ENCODE measurements at regions not wholly inside any gene's neighbourhood (a gene's known extent, or its start where the extent isn't known, plus 50 kb on each side); places are given as distances from the start of the nearest gene placed in this dataset.

- Histone ChIP-seq H3K4me3 (ENCODE audit: low read length) (no peak overlapping the region), H3K9me3 (ENCODE audit: low read depth, low read length) (no peaks in the 10 kb centered on the region)
Measured at GRCh38 chr4:177696438-177696966, 254.3 kb upstream of the AGA start.

GRCh38 chr4:177699365-177700213, 257.4 kb upstream of the AGA start:
- Histone ChIP-seq H3K4me3 (ENCODE audit: low read length) (no peak overlapping the region), H3K4me1 (ENCODE audit: insufficient read depth, low read length) (no peaks in the 10 kb centered on the region), H3K9me3 (ENCODE audit: low read depth, low read length) (no peaks in the 10 kb centered on the region), H3K27me3 (ENCODE audit: insufficient read depth, low read length) (no peaks in the 10 kb centered on the region)

More at GRCh38 chr4:177696438-177696966, 254.3 kb upstream of the AGA start:
- H3K27me3 ChIP-seq (ENCODE audit: insufficient read depth, low read length): no peaks in the 10 kb centered on the region
- H3K4me1 ChIP-seq (ENCODE audit: insufficient read depth, low read length): no peaks in the 10 kb centered on the region

- Histone ChIP-seq H3K9me3 (ENCODE audit: low read depth, low read length) (no peaks in the 10 kb centered on the region), H3K4me1 (ENCODE audit: insufficient read depth, low read length) (no peaks in the 10 kb centered on the region), H3K27me3 (ENCODE audit: insufficient read depth, low read length) (no peaks in the 10 kb centered on the region), H3K4me3 (ENCODE audit: low read length) (no peak overlapping the region)
Measured at GRCh38 chr4:177706916-177707315, 264.7 kb upstream of the AGA start.

GRCh38 chr4:177713454-177713853, 271.2 kb upstream of the AGA start:
- Histone ChIP-seq H3K4me3 (ENCODE audit: low read length) (no peak overlapping the region), H3K4me1 (ENCODE audit: insufficient read depth, low read length) (no peaks in the 10 kb centered on the region), H3K9me3 (ENCODE audit: low read depth, low read length) (no peaks in the 10 kb centered on the region), H3K27me3 (ENCODE audit: insufficient read depth, low read length) (no peaks in the 10 kb centered on the region)

GRCh38 chr4:177717407-177717806, 275.2 kb upstream of the AGA start:
- Histone ChIP-seq H3K4me1 (ENCODE audit: insufficient read depth, low read length) (no peaks in the 10 kb centered on the region), H3K4me3 (ENCODE audit: low read length) (no peak overlapping the region), H3K9me3 (ENCODE audit: low read depth, low read length) (no peaks in the 10 kb centered on the region), H3K27me3 (ENCODE audit: insufficient read depth, low read length) (no peaks in the 10 kb centered on the region)

- no peaks in the 10 kb centered on the region for H3K27me3 ChIP-seq (ENCODE audit: insufficient read depth, low read length)
- no peak overlapping the region for H3K4me3 ChIP-seq (ENCODE audit: low read length)
- no peaks in the 10 kb centered on the region for H3K4me1 ChIP-seq (ENCODE audit: insufficient read depth, low read length)
- no peaks in the 10 kb centered on the region for H3K9me3 ChIP-seq (ENCODE audit: low read depth, low read length)
Measured at GRCh38 chr4:177718514-177718913, 276.3 kb upstream of the AGA start.

GRCh38 chr4:177726111-177726510, 283.9 kb upstream of the AGA start:
- Histone ChIP-seq H3K27me3 (ENCODE audit: insufficient read depth, low read length) (no peaks in the 10 kb centered on the region), H3K4me1 (ENCODE audit: insufficient read depth, low read length) (no peaks in the 10 kb centered on the region), H3K4me3 (ENCODE audit: low read length) (no peak overlapping the region), H3K9me3 (ENCODE audit: low read depth, low read length) (no peaks in the 10 kb centered on the region)

- no peaks in the 10 kb centered on the region for H3K27me3 ChIP-seq (ENCODE audit: insufficient read depth, low read length)
- no peaks in the 10 kb centered on the region for H3K4me1 ChIP-seq (ENCODE audit: insufficient read depth, low read length)
- no peaks in the 10 kb centered on the region for H3K9me3 ChIP-seq (ENCODE audit: low read depth, low read length)
- no peak overlapping the region for H3K4me3 ChIP-seq (ENCODE audit: low read length)
Measured at GRCh38 chr4:177728361-177729152, 286.3 kb upstream of the AGA start.

- no peaks in the 10 kb centered on the region for H3K4me1 ChIP-seq (ENCODE audit: insufficient read depth, low read length)
- no peak overlapping the region for H3K4me3 ChIP-seq (ENCODE audit: low read length)
- no peaks in the 10 kb centered on the region for H3K27me3 ChIP-seq (ENCODE audit: insufficient read depth, low read length)
- H3K9me3 ChIP-seq (ENCODE audit: low read depth, low read length): no peaks in the 10 kb centered on the region
Measured at GRCh38 chr4:177729681-177730080, 287.4 kb upstream of the AGA start.

- Histone ChIP-seq H3K4me3 (ENCODE audit: low read length) (no peak overlapping the region), H3K4me1 (ENCODE audit: insufficient read depth, low read length) (no peaks in the 10 kb centered on the region), H3K27me3 (ENCODE audit: insufficient read depth, low read length) (no peaks in the 10 kb centered on the region), H3K9me3 (ENCODE audit: low read depth, low read length) (no peaks in the 10 kb centered on the region)
Measured at GRCh38 chr4:177737387-177737940, 295.2 kb upstream of the AGA start.

- Histone ChIP-seq H3K4me3 (ENCODE audit: low read length) (no peak overlapping the region), H3K9me3 (ENCODE audit: low read depth, low read length) (no peaks in the 10 kb centered on the region), H3K4me1 (ENCODE audit: insufficient read depth, low read length) (no peaks in the 10 kb centered on the region), H3K27me3 (ENCODE audit: insufficient read depth, low read length) (no peaks in the 10 kb centered on the region)
Measured at GRCh38 chr4:177740563-177740962, 298.3 kb upstream of the AGA start.

GRCh38 chr4:177759729-177760128, 317.5 kb upstream of the AGA start:
- Histone ChIP-seq H3K4me1 (ENCODE audit: insufficient read depth, low read length) (no peaks in the 10 kb centered on the region), H3K9me3 (ENCODE audit: low read depth, low read length) (no peaks in the 10 kb centered on the region), H3K27me3 (ENCODE audit: insufficient read depth, low read length) (no peaks in the 10 kb centered on the region), H3K4me3 (ENCODE audit: low read length) (no peak overlapping the region)

GRCh38 chr4:177761692-177762091, 319.5 kb upstream of the AGA start:
- Histone ChIP-seq H3K9me3 (ENCODE audit: low read depth, low read length) (no peaks in the 10 kb centered on the region), H3K4me1 (ENCODE audit: insufficient read depth, low read length) (no peaks in the 10 kb centered on the region), H3K4me3 (ENCODE audit: low read length) (no peak overlapping the region), H3K27me3 (ENCODE audit: insufficient read depth, low read length) (no peaks in the 10 kb centered on the region)

- Histone ChIP-seq H3K9me3 (ENCODE audit: low read depth, low read length) (no peaks in the 10 kb centered on the region), H3K27me3 (ENCODE audit: insufficient read depth, low read length) (no peaks in the 10 kb centered on the region), H3K4me3 (ENCODE audit: low read length) (no peak overlapping the region), H3K4me1 (ENCODE audit: insufficient read depth, low read length) (no peaks in the 10 kb centered on the region)
Measured at GRCh38 chr4:177769155-177769554, 326.9 kb upstream of the AGA start.

- no peak overlapping the region for H3K4me3 ChIP-seq (ENCODE audit: low read length)
- H3K4me1 ChIP-seq (ENCODE audit: insufficient read depth, low read length): no peaks in the 10 kb centered on the region
- H3K9me3 ChIP-seq (ENCODE audit: low read depth, low read length): no peaks in the 10 kb centered on the region
- no peaks in the 10 kb centered on the region for H3K27me3 ChIP-seq (ENCODE audit: insufficient read depth, low read length)
Measured at GRCh38 chr4:177770776-177771175, 328.5 kb upstream of the AGA start.
